Thyroid gland (tissue), 4 donors: ENCODE measurements at regions not wholly inside any gene's neighbourhood (a gene's known extent, or its start where the extent isn't known, plus 50 kb on each side); places are given as distances from the start of the nearest gene placed in this dataset.

Source experiments
- CTCF ChIP-seq, 6 experiments: fragments of 200-600 bp in 3 of 6; fragments of 450-650 bp in 3 of 6; sonication (generic) in 3 of 6; IDR thresholded peaks; one replicate each; pipeline ENCODE4 v1.5.1; 2016 to 2019; ENCODE audit warnings: antibody characterized with exemption in 6 of 6, mild to moderate bottlenecking in 2 of 6, inconsistent platforms in 1 of 6, moderate library complexity in 1 of 6
- POLR2A ChIP-seq, 2 donors: fragments of 450-650 bp; IDR thresholded peaks; one replicate each; pipeline ENCODE4 v1.6.1; 2017; ENCODE audit warnings: antibody characterized with exemption in 2 of 2, mild to moderate bottlenecking in 2 of 2, moderate library complexity in 1 of 2

GRCh38 chr5:18652404-18653215 lies 1018.4 kb downstream of the TAF11L14 start:
- TF ChIP-seq CTCF (IDR thresholded peaks at IDR 0.05) (no peak), POLR2A (IDR thresholded peaks at IDR 0.05) (no peak)
